ENCODE measurements at regions not wholly inside any gene's neighbourhood (a gene's known extent, or its start where the extent isn't known, plus 50 kb on each side); places are given as distances from the start of the nearest gene placed in this dataset.

DNA sequence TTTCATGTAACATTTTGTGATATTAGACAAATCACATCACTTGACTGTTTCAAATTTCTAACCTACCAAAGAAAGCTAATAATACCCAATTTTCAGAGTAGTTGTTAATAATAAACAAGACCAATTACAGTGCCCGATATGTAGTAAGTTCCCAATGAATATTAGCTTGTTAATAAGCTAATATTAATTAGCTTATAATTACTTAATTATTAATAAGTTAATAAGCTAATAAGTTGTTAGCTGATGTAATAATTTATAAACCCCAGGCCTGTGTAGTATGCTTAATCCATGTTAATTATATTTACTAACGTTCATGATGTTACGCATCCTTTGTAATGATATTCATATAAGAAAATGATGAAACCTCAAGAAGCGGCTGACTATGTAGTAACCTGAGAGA is 643.8 kb upstream of the KIRREL3 start:
- TF ChIP-seq, protein P1, sequence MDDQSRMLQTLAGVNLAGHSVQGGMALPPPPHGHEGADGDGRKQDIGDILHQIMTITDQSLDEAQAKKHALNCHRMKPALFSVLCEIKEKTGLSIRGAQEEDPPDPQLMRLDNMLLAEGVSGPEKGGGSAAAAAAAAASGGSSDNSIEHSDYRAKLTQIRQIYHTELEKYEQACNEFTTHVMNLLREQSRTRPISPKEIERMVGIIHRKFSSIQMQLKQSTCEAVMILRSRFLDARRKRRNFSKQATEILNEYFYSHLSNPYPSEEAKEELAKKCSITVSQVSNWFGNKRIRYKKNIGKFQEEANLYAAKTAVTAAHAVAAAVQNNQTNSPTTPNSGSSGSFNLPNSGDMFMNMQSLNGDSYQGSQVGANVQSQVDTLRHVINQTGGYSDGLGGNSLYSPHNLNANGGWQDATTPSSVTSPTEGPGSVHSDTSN (IDR thresholded peaks at IDR 0.05), result no peak
- TF ChIP-seq, protein P2, sequence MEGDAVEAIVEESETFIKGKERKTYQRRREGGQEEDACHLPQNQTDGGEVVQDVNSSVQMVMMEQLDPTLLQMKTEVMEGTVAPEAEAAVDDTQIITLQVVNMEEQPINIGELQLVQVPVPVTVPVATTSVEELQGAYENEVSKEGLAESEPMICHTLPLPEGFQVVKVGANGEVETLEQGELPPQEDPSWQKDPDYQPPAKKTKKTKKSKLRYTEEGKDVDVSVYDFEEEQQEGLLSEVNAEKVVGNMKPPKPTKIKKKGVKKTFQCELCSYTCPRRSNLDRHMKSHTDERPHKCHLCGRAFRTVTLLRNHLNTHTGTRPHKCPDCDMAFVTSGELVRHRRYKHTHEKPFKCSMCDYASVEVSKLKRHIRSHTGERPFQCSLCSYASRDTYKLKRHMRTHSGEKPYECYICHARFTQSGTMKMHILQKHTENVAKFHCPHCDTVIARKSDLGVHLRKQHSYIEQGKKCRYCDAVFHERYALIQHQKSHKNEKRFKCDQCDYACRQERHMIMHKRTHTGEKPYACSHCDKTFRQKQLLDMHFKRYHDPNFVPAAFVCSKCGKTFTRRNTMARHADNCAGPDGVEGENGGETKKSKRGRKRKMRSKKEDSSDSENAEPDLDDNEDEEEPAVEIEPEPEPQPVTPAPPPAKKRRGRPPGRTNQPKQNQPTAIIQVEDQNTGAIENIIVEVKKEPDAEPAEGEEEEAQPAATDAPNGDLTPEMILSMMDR (IDR thresholded peaks at IDR 0.05), result no peak
- TF ChIP-seq RFX5 (IDR thresholded peaks at IDR 0.05), result no peak
- TF ChIP-seq POLR2A (IDR thresholded peaks at IDR 0.05; ENCODE audit: low read length), result no peak
- TF ChIP-seq, protein P3, sequence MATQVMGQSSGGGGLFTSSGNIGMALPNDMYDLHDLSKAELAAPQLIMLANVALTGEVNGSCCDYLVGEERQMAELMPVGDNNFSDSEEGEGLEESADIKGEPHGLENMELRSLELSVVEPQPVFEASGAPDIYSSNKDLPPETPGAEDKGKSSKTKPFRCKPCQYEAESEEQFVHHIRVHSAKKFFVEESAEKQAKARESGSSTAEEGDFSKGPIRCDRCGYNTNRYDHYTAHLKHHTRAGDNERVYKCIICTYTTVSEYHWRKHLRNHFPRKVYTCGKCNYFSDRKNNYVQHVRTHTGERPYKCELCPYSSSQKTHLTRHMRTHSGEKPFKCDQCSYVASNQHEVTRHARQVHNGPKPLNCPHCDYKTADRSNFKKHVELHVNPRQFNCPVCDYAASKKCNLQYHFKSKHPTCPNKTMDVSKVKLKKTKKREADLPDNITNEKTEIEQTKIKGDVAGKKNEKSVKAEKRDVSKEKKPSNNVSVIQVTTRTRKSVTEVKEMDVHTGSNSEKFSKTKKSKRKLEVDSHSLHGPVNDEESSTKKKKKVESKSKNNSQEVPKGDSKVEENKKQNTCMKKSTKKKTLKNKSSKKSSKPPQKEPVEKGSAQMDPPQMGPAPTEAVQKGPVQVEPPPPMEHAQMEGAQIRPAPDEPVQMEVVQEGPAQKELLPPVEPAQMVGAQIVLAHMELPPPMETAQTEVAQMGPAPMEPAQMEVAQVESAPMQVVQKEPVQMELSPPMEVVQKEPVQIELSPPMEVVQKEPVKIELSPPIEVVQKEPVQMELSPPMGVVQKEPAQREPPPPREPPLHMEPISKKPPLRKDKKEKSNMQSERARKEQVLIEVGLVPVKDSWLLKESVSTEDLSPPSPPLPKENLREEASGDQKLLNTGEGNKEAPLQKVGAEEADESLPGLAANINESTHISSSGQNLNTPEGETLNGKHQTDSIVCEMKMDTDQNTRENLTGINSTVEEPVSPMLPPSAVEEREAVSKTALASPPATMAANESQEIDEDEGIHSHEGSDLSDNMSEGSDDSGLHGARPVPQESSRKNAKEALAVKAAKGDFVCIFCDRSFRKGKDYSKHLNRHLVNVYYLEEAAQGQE (IDR thresholded peaks at IDR 0.05), result no peak
